ENCODE measurements at regions not wholly inside any gene's neighbourhood (a gene's known extent, or its start where the extent isn't known, plus 50 kb on each side); places are given as distances from the start of the nearest gene placed in this dataset.
"Not testable (repeated sequence)": the region's sequence is repeated elsewhere in the genome, so short reads cannot be mapped to it uniquely, and the experiment has no call there.

- DNase-seq (ENCODE audit: low read depth), result no peak
- H3K4me3 ChIP-seq (ENCODE audit: low read depth, low read length), result no peak overlapping the region
- TF ChIP-seq CTCF (IDR thresholded peaks at IDR 0.05; ENCODE audit: low read depth, low read length, missing control alignments), result no peak
Measured at GRCh38 chr18:70840649-70841048, 551.8 kb downstream of the SOCS6 start.

GRCh38 chr18:70827632-70828031 lies 538.8 kb downstream of the SOCS6 start:
- no peak overlapping the region for H3K4me3 ChIP-seq (ENCODE audit: low read depth, low read length)
- no peak for TF ChIP-seq CTCF (IDR thresholded peaks at IDR 0.05; ENCODE audit: low read depth, low read length, missing control alignments)
- DNase-seq (ENCODE audit: low read depth), result no peak

- H3K4me3 ChIP-seq (ENCODE audit: low read depth, low read length), result no peak overlapping the region
- TF ChIP-seq CTCF (IDR thresholded peaks at IDR 0.05; ENCODE audit: low read depth, low read length, missing control alignments), result no peak
Measured at GRCh38 chr18:70826571-70826970, 537.7 kb downstream of the SOCS6 start.

GRCh38 chr18:70822691-70823090 lies 533.8 kb downstream of the SOCS6 start:
- no peak for TF ChIP-seq CTCF (IDR thresholded peaks at IDR 0.05; ENCODE audit: low read depth, low read length, missing control alignments)
- H3K4me3 ChIP-seq (ENCODE audit: low read depth, low read length), result no peak overlapping the region
- no peak for DNase-seq (ENCODE audit: low read depth)

More at GRCh38 chr18:70826571-70826970, 537.7 kb downstream of the SOCS6 start:
- no peak for DNase-seq (ENCODE audit: low read depth)

- no peak for DNase-seq (ENCODE audit: low read depth)
- no peak for TF ChIP-seq CTCF (IDR thresholded peaks at IDR 0.05; ENCODE audit: low read depth, low read length, missing control alignments)
- H3K4me3 ChIP-seq (ENCODE audit: low read depth, low read length), result no peak overlapping the region
Measured at GRCh38 chr18:70822117-70822516, 533.3 kb downstream of the SOCS6 start.

- no peak overlapping the region for H3K4me3 ChIP-seq (ENCODE audit: low read depth, low read length)
- no peak for TF ChIP-seq CTCF (IDR thresholded peaks at IDR 0.05; ENCODE audit: low read depth, low read length, missing control alignments)
- DNase-seq (ENCODE audit: low read depth), result no peak
Measured at GRCh38 chr18:70808481-70809056, 519.7 kb downstream of the SOCS6 start.

GRCh38 chr18:70781860-70782453 lies 493.1 kb downstream of the SOCS6 start:
- DNase-seq (ENCODE audit: low read depth), result peak; percentile 1
- peak; percentile 60 for TF ChIP-seq CTCF (IDR thresholded peaks at IDR 0.05; ENCODE audit: low read depth, low read length, missing control alignments)
- H3K4me3 ChIP-seq (ENCODE audit: low read depth, low read length), result no peak overlapping the region

GRCh38 chr18:70766254-70766653 lies 477.4 kb downstream of the SOCS6 start:
- DNase-seq (ENCODE audit: low read depth); H3K4me3 ChIP-seq (ENCODE audit: low read depth, low read length): not testable (repeated sequence)
